Skin epidermis (tissue), 12 donors: ENCODE measurements at regions not wholly inside any gene's neighbourhood (a gene's known extent, or its start where the extent isn't known, plus 50 kb on each side); places are given as distances from the start of the nearest gene placed in this dataset.
A peak's percentile ranks its signal among the peaks of the same experiment; 100 is the strongest.
"Not testable (repeated sequence)": the region's sequence is repeated elsewhere in the genome, so short reads cannot be mapped to it uniquely, and the experiment has no call there.

ENCODE experiments used
- H3K27ac ChIP-seq, 21 experiments: fragments of 200-600 bp; sonication (generic) in 11 of 21; one replicate each; pipeline ENCODE4 v1.5.0; 2020; ENCODE audit warnings: mild to moderate bottlenecking in 3 of 21, inconsistent platforms in 2 of 21, moderate library complexity in 2 of 21
- H3K4me3 ChIP-seq, 7 experiments: fragments of 200-600 bp; sonication (generic) in 2 of 7; one replicate each; pipeline ENCODE4 v1.5.0; 2020; ENCODE audit warnings: inconsistent platforms in 2 of 7, mild to moderate bottlenecking in 2 of 7, moderate library complexity in 1 of 7

GRCh38 chr2:212891580-212891979 is 259.8 kb downstream of the IKZF2 start:
- H3K27ac ChIP-seq, result no peak overlapping the region
- H3K4me3 ChIP-seq, result no peak overlapping the region

- H3K4me3 ChIP-seq, result no peak overlapping the region
- H3K27ac ChIP-seq, result no peak overlapping the region
These were observed 268.8 kb downstream of the IKZF2 start for GRCh38 chr2:212882626-212883025.

GRCh38 chr2:212876556-212876955 is 274.9 kb downstream of the IKZF2 start:
- not testable (repeated sequence) for H3K4me3 ChIP-seq, H3K27ac ChIP-seq

- H3K27ac ChIP-seq, H3K4me3 ChIP-seq: not testable (repeated sequence)
These were observed 275.5 kb downstream of the IKZF2 start for GRCh38 chr2:212875950-212876349.

- H3K4me3 ChIP-seq, result no peak overlapping the region
- H3K27ac ChIP-seq, result no peak overlapping the region
These were observed 278.2 kb downstream of the IKZF2 start for GRCh38 chr2:212873256-212873655.

- Histone ChIP-seq H3K27ac (no peak overlapping the region), H3K4me3 (no peak overlapping the region)
These were observed 279.8 kb downstream of the IKZF2 start for GRCh38 chr2:212871597-212871996.

GRCh38 chr2:212864186-212864585 is 287.2 kb downstream of the IKZF2 start:
- Histone ChIP-seq H3K4me3 (no peak overlapping the region), H3K27ac (no peak overlapping the region)

GRCh38 chr2:212863185-212863588 is 288.2 kb downstream of the IKZF2 start:
- Histone ChIP-seq H3K4me3 (no peak overlapping the region), H3K27ac (no peak overlapping the region)

- no peak overlapping the region for H3K27ac ChIP-seq
These were observed 292.9 kb downstream of the IKZF2 start for GRCh38 chr2:212858496-212858895.

GRCh38 chr2:212854771-212855170 is 296.6 kb downstream of the IKZF2 start:
- Histone ChIP-seq H3K4me3 (no peak overlapping the region), H3K27ac (no peak overlapping the region)

More at GRCh38 chr2:212858496-212858895, 292.9 kb downstream of the IKZF2 start:
- no peak overlapping the region for H3K4me3 ChIP-seq

- H3K4me3 ChIP-seq, result no peak overlapping the region
- no peak overlapping the region for H3K27ac ChIP-seq
These were observed 297.3 kb downstream of the IKZF2 start for GRCh38 chr2:212854116-212854515.

- no peak overlapping the region for H3K27ac ChIP-seq
- no peak overlapping the region for H3K4me3 ChIP-seq
These were observed 305.5 kb downstream of the IKZF2 start for GRCh38 chr2:212845941-212846340.

- peak overlapping the region in 6 of 21 experiments; percentile 4 to 65 (median 34) for H3K27ac ChIP-seq
These were observed 305.0 kb upstream of the ERBB4 start for GRCh38 chr2:212843409-212844199.

GRCh38 chr2:212842544-212843185 is 304.1 kb upstream of the ERBB4 start:
- H3K27ac ChIP-seq, result peak overlapping the region in 1 of 21 experiments; percentile 65
- H3K4me3 ChIP-seq, result no peak overlapping the region

More at GRCh38 chr2:212843409-212844199, 305.0 kb upstream of the ERBB4 start:
- H3K4me3 ChIP-seq, result no peak overlapping the region

- H3K4me3 ChIP-seq, result no peak overlapping the region
- no peak overlapping the region for H3K27ac ChIP-seq
These were observed 302.9 kb upstream of the ERBB4 start for GRCh38 chr2:212841460-212841859.

- Histone ChIP-seq H3K27ac (no peak overlapping the region), H3K4me3 (no peak overlapping the region)
These were observed 293.9 kb upstream of the ERBB4 start for GRCh38 chr2:212832211-212833195.

GRCh38 chr2:212831671-212832199 is 293.1 kb upstream of the ERBB4 start:
- H3K4me3 ChIP-seq, result no peak overlapping the region
- no peak overlapping the region for H3K27ac ChIP-seq

GRCh38 chr2:212816267-212816666 is 277.7 kb upstream of the ERBB4 start:
- H3K4me3 ChIP-seq, result no peak overlapping the region
- no peak overlapping the region for H3K27ac ChIP-seq

- Histone ChIP-seq H3K4me3 (no peak overlapping the region), H3K27ac (no peak overlapping the region)
These were observed 276.9 kb upstream of the ERBB4 start for GRCh38 chr2:212815453-212815852.

- Histone ChIP-seq H3K27ac (no peak overlapping the region), H3K4me3 (no peak overlapping the region)
These were observed 276.3 kb upstream of the ERBB4 start for GRCh38 chr2:212814941-212815340.
